SK-N-SH (cell line): ENCODE measurements at regions not wholly inside any gene's neighbourhood (a gene's known extent, or its start where the extent isn't known, plus 50 kb on each side); places are given as distances from the start of the nearest gene placed in this dataset.

Source experiments
- CTCF ChIA-PET: fragments of 300-600, 350-600 bp; formaldehyde crosslinking; extraction: SDS; loops from one replicate; lab custom pipeline; 2021; lab: Yijun Ruan, JAX
- POLR2A ChIA-PET: fragments of 350-600 bp; sonication (Branson Sonifier 250); formaldehyde crosslinking; extraction: SDS; loops from one replicate; lab custom pipeline; 2020; ENCODE audit warnings: antibody characterized with exemption, inconsistent platforms; lab: Yijun Ruan, JAX
- DNase-seq: peaks from one replicate; pipeline ENCODE4 v3.0.0; 2012
- H2AFZ ChIP-seq: fragments of 200-600 bp; sonication (generic); 2 replicates; pipeline ENCODE4 v1.8.1; 2016; ENCODE audit warnings: antibody characterized with exemption, mild to moderate bottlenecking, low read depth
- H3F3A ChIP-seq: fragments of 200-600 bp; sonication (generic); replicated peaks from 2 replicates; pipeline ENCODE3; 2016; ENCODE audit warnings: antibody characterized with exemption, mild to moderate bottlenecking; ENCODE audit not compliant: insufficient read depth
- H3K27ac ChIP-seq, 2 experiments: fragments of 200-500 bp in 1 of 2; fragments of 200-600 bp in 1 of 2; sonication (Bioruptor generic) in 1 of 2; sonication (generic), shearing (Covaris generic) in 1 of 2; 2 replicates each; pipeline versions ENCODE4 v1.5.1 to v1.6.1; 2014 to 2016; ENCODE audit warnings: low read depth in 2 of 2, inconsistent platforms in 1 of 2, low read length in 1 of 2, mild to moderate bottlenecking in 1 of 2, mixed read lengths in 1 of 2
- H3K27me3 ChIP-seq: fragments of 200-600 bp; sonication (generic), shearing (Covaris generic); 2 replicates; pipeline ENCODE4 v1.6.1; 2016; ENCODE audit warnings: mixed run types; ENCODE audit not compliant: insufficient read depth
- H3K36me3 ChIP-seq, 2 experiments: fragments of 200-500 bp in 1 of 2; fragments of 200-600 bp in 1 of 2; sonication (Bioruptor generic) in 1 of 2; sonication (generic) in 1 of 2; replicated peaks in 1 of 2; 2 replicates each; pipeline versions ENCODE3 to v1.5.1; 2014 to 2016; ENCODE audit warnings: low read length in 1 of 2, mild to moderate bottlenecking in 1 of 2; ENCODE audit not compliant: insufficient read depth in 2 of 2, control insufficient read depth in 1 of 2
- H3K4me1 ChIP-seq, 2 experiments: fragments of 200-500 bp in 1 of 2; fragments of 200-600 bp in 1 of 2; sonication (Bioruptor generic) in 1 of 2; sonication (generic), shearing (Covaris generic) in 1 of 2; 2 replicates each; pipeline versions ENCODE4 v1.5.1 to v1.6.1; 2014 to 2016; ENCODE audit warnings: low read depth in 1 of 2, low read length in 1 of 2, mixed run types in 1 of 2; ENCODE audit not compliant: insufficient read depth in 2 of 2, control insufficient read depth in 1 of 2
- H3K4me2 ChIP-seq: fragments of 200-600 bp; sonication (generic), shearing (Covaris generic); 2 replicates; pipeline ENCODE4 v1.6.1; 2017; ENCODE audit warnings: mixed run types
- H3K4me3 ChIP-seq, 2 experiments: fragments of 200-500 bp in 1 of 2; fragments of 200-600 bp in 1 of 2; sonication (Bioruptor generic) in 1 of 2; sonication (generic), shearing (Covaris generic) in 1 of 2; 2 replicates each; pipeline versions ENCODE4 v1.5.1 to v1.8.1; 2014 to 2016; ENCODE audit warnings: low read depth in 2 of 2, inconsistent platforms in 1 of 2, low read length in 1 of 2, mild to moderate bottlenecking in 1 of 2, mixed read lengths in 1 of 2, moderate library complexity in 1 of 2
- H3K79me2 ChIP-seq: fragments of 200-600 bp; sonication (generic); 2 replicates; pipeline ENCODE4 v1.8.1; 2017; ENCODE audit warnings: mild to moderate bottlenecking; ENCODE audit not compliant: insufficient read depth
- H3K9ac ChIP-seq: fragments of 200-600 bp; sonication (generic); 2 replicates; pipeline ENCODE4 v1.6.1; 2017; ENCODE audit warnings: mixed run types
- H3K9me2 ChIP-seq: fragments of 200-600 bp; sonication (generic); 2 replicates; pipeline ENCODE4 v1.6.1; 2017; ENCODE audit warnings: mixed run types
- H3K9me3 ChIP-seq: fragments of 200-600 bp; sonication (generic); 2 replicates; pipeline ENCODE4 v1.6.1; 2017; ENCODE audit warnings: mixed run types, mild to moderate bottlenecking, moderate library complexity
- H4K20me1 ChIP-seq: fragments of 200-600 bp; sonication (generic); 2 replicates; pipeline ENCODE4 v1.6.1; 2017; ENCODE audit warnings: mild to moderate bottlenecking, mixed run types; ENCODE audit not compliant: insufficient read depth
- GATA2 ChIP-seq: sonication (generic); formaldehyde crosslinking; IDR thresholded peaks from 2 replicates; pipeline ENCODE4 v1.5.0; 2020; ENCODE audit warnings: mild to moderate bottlenecking, missing genetic modification reagents
- MAX ChIP-seq: IDR thresholded peaks from 2 replicates; pipeline ENCODE4 v1.4.0; 2012; ENCODE audit warnings: low read depth
- NFIC ChIP-seq: IDR thresholded peaks from 2 replicates; pipeline ENCODE4 v1.4.0; 2012; ENCODE audit warnings: borderline replicate concordance
- RCOR1 ChIP-seq: fragments of 150-350 bp; IDR thresholded peaks from 2 replicates; pipeline ENCODE4 v1.6.1; 2017; ENCODE audit warnings: antibody characterized with exemption, low read length
- RFX5 ChIP-seq: IDR thresholded peaks from 2 replicates; pipeline ENCODE4 v1.6.1; 2012; ENCODE audit warnings: mild to moderate bottlenecking, improper control_type of control experiment, low read length
- RXRA ChIP-seq: IDR thresholded peaks from 2 replicates; pipeline ENCODE4 v1.4.0; 2012; ENCODE audit warnings: low read depth, mild to moderate bottlenecking, borderline replicate concordance
- TEAD4 ChIP-seq: IDR thresholded peaks from 2 replicates; pipeline ENCODE4 v1.4.0; 2012; ENCODE audit warnings: mild to moderate bottlenecking, borderline replicate concordance; ENCODE audit not compliant: insufficient read depth
- USF2 ChIP-seq: fragments of 150-350 bp; IDR thresholded peaks from 2 replicates; pipeline ENCODE4 v1.6.1; 2017; ENCODE audit warnings: antibody characterized with exemption, low read length, low read depth, borderline replicate concordance
- ZBTB33 ChIP-seq: IDR thresholded peaks from 2 replicates; pipeline ENCODE4 v1.4.0; 2012; ENCODE audit warnings: low read depth, borderline replicate concordance
- WGBS: methylation state at CpG from one replicate; pipeline ENCODE4 v1.1.6; 2017; ENCODE audit warnings: low lambda C conversion rate; 5-methylcytosine and 5-hydroxymethylcytosine counted together

GRCh38 chr3:16800361-16800760 lies 84.4 kb upstream of the PLCL2 start:
- DNase-seq, result no peak
- H3F3A ChIP-seq, result no peaks in the 10 kb centered on the region
- H2AFZ ChIP-seq, result no peak overlapping the region
- H3K4me2 ChIP-seq, result no peak overlapping the region
- 48% methylated on average over 3 of the region's 3 CpGs for WGBS
- H3K27ac ChIP-seq, result no peak overlapping the region
- CTCF ChIA-PET, result no interaction called here
- no peak for TF ChIP-seq NFIC
- H3K4me3 ChIP-seq, result no peak overlapping the region
- H3K79me2 ChIP-seq, result no peaks in the 10 kb centered on the region
- H3K9ac ChIP-seq, result no peak overlapping the region
- POLR2A ChIA-PET, result no interaction called here
- peaks cover 0 to 5% of the 10 kb centered on the region in 2 experiments; a peak in 2 of 4 replicates for H3K4me1 ChIP-seq
- H3K9me2 ChIP-seq, result no peaks in the 10 kb centered on the region
- H3K9me3 ChIP-seq, result no peaks in the 10 kb centered on the region
- H3K36me3 ChIP-seq, result no peaks in the 10 kb centered on the region
- no peaks in the 10 kb centered on the region for H3K27me3 ChIP-seq
- no peaks in the 10 kb centered on the region for H4K20me1 ChIP-seq

GRCh38 chr3:16801223-16801622 lies 83.5 kb upstream of the PLCL2 start:
- Histone ChIP-seq H3K9ac (no peak overlapping the region), H3K36me3 (no peaks in the 10 kb centered on the region), H3K9me2 (no peaks in the 10 kb centered on the region), H2AFZ (no peak overlapping the region), H3K4me1 (peaks cover 0 to 5% of the 10 kb centered on the region in 2 experiments; a peak in 2 of 4 replicates), H3K27me3 (no peaks in the 10 kb centered on the region), H3F3A (no peaks in the 10 kb centered on the region), H3K9me3 (no peaks in the 10 kb centered on the region), H4K20me1 (no peaks in the 10 kb centered on the region), H3K79me2 (no peaks in the 10 kb centered on the region), H3K4me3 (no peak overlapping the region), H3K27ac (no peak overlapping the region; a peak in 1 of 4 replicates), H3K4me2 (no peak overlapping the region)
- ChIA-PET CTCF (interaction anchor here (1.0 to 1.5 kb wide), 2 partner anchors 41 to 128 kb away, joined by 3 read pairs; no protein-coding TSS in a partner anchor), POLR2A (no interaction called here)
- WGBS, result 3% methylated on average over 1 of the region's 1 CpG
- no peak for DNase-seq
- TF ChIP-seq RCOR1 (no peak), TEAD4 (no peak), RFX5 (no peak), GATA2 (no peak), USF2 (no peak), RXRA (no peak), ZBTB33 (no peak), MAX (no peak)
